ENCODE measurements at regions not wholly inside any gene's neighbourhood (a gene's known extent, or its start where the extent isn't known, plus 50 kb on each side); places are given as distances from the start of the nearest gene placed in this dataset.

DNA sequence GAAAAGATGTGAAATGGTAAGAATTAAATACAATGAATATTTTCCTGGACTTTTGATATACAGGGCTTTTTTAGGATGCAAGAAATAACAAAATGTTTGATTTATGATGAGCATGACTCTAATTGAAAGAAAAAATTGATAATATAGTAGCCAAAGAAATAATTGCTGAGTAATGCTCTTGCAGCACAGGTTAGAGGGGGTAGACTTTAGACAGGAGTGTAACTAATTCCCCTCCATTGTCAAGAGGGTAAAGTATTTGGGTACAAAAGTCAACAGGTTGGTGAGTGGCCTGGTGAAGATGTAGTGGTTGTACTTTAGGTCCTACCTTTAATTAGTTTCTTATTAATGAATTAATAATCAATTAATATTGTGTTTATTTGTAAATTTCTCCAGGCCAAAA lies 912.3 kb downstream of the KCNJ2 start:
- Histone ChIP-seq H3K9me3 (ENCODE audit: low read length) (no peaks in the 10 kb centered on the region), H2AFZ (ENCODE audit: low read length) (no peak overlapping the region), H3K4me2 (ENCODE audit: low read length) (no peak overlapping the region), H3F3A (ENCODE audit: insufficient read depth, low read length) (no peaks in the 10 kb centered on the region), H3K9me2 (ENCODE audit: low read depth, low read length) (no peaks in the 10 kb centered on the region), H3K79me2 (ENCODE audit: insufficient read depth, low read length) (no peaks in the 10 kb centered on the region), H3K27me3 (ENCODE audit: insufficient read depth, low read length) (no peaks in the 10 kb centered on the region), H3K4me1 (ENCODE audit: insufficient read depth, low read length, severe bottlenecking) (no peaks in the 10 kb centered on the region), H3K36me3 (ENCODE audit: insufficient read depth, low read length) (no peaks in the 10 kb centered on the region), H4K20me1 (ENCODE audit: insufficient read depth, low read length) (no peaks in the 10 kb centered on the region), H3K27ac (ENCODE audit: low read depth, low read length, poor library complexity, severe bottlenecking) (no peak overlapping the region), H3K9ac (ENCODE audit: low read length) (no peak overlapping the region), H3K4me3 (ENCODE audit: low read depth, low read length, poor library complexity, severe bottlenecking) (no peak overlapping the region)
- TF ChIP-seq, protein P1, sequence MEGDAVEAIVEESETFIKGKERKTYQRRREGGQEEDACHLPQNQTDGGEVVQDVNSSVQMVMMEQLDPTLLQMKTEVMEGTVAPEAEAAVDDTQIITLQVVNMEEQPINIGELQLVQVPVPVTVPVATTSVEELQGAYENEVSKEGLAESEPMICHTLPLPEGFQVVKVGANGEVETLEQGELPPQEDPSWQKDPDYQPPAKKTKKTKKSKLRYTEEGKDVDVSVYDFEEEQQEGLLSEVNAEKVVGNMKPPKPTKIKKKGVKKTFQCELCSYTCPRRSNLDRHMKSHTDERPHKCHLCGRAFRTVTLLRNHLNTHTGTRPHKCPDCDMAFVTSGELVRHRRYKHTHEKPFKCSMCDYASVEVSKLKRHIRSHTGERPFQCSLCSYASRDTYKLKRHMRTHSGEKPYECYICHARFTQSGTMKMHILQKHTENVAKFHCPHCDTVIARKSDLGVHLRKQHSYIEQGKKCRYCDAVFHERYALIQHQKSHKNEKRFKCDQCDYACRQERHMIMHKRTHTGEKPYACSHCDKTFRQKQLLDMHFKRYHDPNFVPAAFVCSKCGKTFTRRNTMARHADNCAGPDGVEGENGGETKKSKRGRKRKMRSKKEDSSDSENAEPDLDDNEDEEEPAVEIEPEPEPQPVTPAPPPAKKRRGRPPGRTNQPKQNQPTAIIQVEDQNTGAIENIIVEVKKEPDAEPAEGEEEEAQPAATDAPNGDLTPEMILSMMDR (IDR thresholded peaks at IDR 0.05; ENCODE audit: low read length) = no peak
- TF ChIP-seq EZH2 (IDR thresholded peaks at IDR 0.05; ENCODE audit: borderline replicate concordance, low read length) = no peak

DNA sequence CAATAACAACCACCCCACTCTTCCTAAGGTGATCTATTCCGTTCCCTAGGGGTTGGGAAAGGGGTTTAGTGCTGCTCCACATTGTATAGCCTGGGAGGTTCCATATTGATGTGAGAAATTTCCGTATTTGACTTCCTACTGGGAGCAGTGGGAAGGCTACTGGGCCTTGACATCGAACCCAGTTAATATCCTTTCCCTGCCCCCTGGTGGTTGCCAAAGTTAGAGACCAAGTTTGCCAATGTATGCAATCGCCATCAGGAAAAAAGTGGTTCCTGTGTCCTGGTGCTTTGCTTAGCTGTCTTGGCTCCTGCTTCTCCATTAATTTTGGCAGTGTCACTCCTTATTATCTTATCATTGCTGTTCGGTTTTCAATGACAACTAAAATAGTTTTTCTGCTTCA lies 914.9 kb downstream of the KCNJ2 start:
- Histone ChIP-seq H3K9me3 (ENCODE audit: low read length) (no peaks in the 10 kb centered on the region), H3K9me2 (ENCODE audit: low read depth, low read length) (no peaks in the 10 kb centered on the region), H3F3A (ENCODE audit: insufficient read depth, low read length) (no peaks in the 10 kb centered on the region), H4K20me1 (ENCODE audit: insufficient read depth, low read length) (no peaks in the 10 kb centered on the region), H3K27ac (ENCODE audit: low read depth, low read length, poor library complexity, severe bottlenecking) (no peak overlapping the region), H3K36me3 (ENCODE audit: insufficient read depth, low read length) (no peaks in the 10 kb centered on the region), H3K4me2 (ENCODE audit: low read length) (no peak overlapping the region), H3K4me3 (ENCODE audit: low read depth, low read length, poor library complexity, severe bottlenecking) (no peak overlapping the region), H3K27me3 (ENCODE audit: insufficient read depth, low read length) (no peaks in the 10 kb centered on the region), H2AFZ (ENCODE audit: low read length) (no peak overlapping the region), H3K4me1 (ENCODE audit: insufficient read depth, low read length, severe bottlenecking) (no peaks in the 10 kb centered on the region), H3K9ac (ENCODE audit: low read length) (no peak overlapping the region), H3K79me2 (ENCODE audit: insufficient read depth, low read length) (no peaks in the 10 kb centered on the region)
- no peak for TF ChIP-seq EZH2 (IDR thresholded peaks at IDR 0.05; ENCODE audit: borderline replicate concordance, low read length)
- TF ChIP-seq, protein P1 (IDR thresholded peaks at IDR 0.05; ENCODE audit: low read length) = peak; percentile 61

DNA sequence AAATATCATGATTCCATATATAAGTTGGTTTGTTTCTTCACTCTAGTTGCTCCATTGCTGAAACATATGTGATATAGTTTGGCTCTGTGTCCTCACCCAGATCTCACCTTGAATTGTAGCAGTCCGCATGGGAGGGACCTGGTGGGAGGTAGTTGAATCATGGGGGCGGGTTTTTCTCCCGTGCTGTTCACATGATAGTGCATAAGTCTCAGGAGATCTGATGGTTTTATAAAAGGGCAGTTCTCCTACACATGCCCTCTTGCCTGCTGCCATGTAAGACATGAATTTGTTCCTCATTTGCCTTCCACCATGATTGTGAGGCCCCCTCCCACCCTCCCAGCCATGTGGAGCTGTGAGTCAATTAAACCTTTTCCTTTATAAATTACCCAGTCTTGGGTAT lies 915.5 kb downstream of the KCNJ2 start:
- no peaks in the 10 kb centered on the region for H3K9me3 ChIP-seq (ENCODE audit: low read length)
- H3K9ac ChIP-seq (ENCODE audit: low read length) = no peak overlapping the region
- no peak overlapping the region for H3K4me3 ChIP-seq (ENCODE audit: low read depth, low read length, poor library complexity, severe bottlenecking)
- no peak overlapping the region for H3K27ac ChIP-seq (ENCODE audit: low read depth, low read length, poor library complexity, severe bottlenecking)
- H3K79me2 ChIP-seq (ENCODE audit: insufficient read depth, low read length) = no peaks in the 10 kb centered on the region
- H3F3A ChIP-seq (ENCODE audit: insufficient read depth, low read length) = no peaks in the 10 kb centered on the region
- H3K36me3 ChIP-seq (ENCODE audit: insufficient read depth, low read length) = no peaks in the 10 kb centered on the region
- no peaks in the 10 kb centered on the region for H3K4me1 ChIP-seq (ENCODE audit: insufficient read depth, low read length, severe bottlenecking)
- no peaks in the 10 kb centered on the region for H4K20me1 ChIP-seq (ENCODE audit: insufficient read depth, low read length)
- no peaks in the 10 kb centered on the region for H3K27me3 ChIP-seq (ENCODE audit: insufficient read depth, low read length)
- H2AFZ ChIP-seq (ENCODE audit: low read length) = no peak overlapping the region
- no peak overlapping the region for H3K4me2 ChIP-seq (ENCODE audit: low read length)
- TF ChIP-seq EZH2 (IDR thresholded peaks at IDR 0.05; ENCODE audit: borderline replicate concordance, low read length) = no peak
- TF ChIP-seq, protein P1 (IDR thresholded peaks at IDR 0.05; ENCODE audit: low read length) = no peak
- H3K9me2 ChIP-seq (ENCODE audit: low read depth, low read length) = no peaks in the 10 kb centered on the region

Data from OCI-LY1 (cell line).